HepG2 (cell line): ENCODE measurements at regions not wholly inside any gene's neighbourhood (a gene's known extent, or its start where the extent isn't known, plus 50 kb on each side); places are given as distances from the start of the nearest gene placed in this dataset.

ENCODE experiments used
- JUN ChIP-seq: sonication (generic); formaldehyde crosslinking; IDR thresholded peaks from 2 replicates; pipeline ENCODE4 v1.4.0; 2020; ENCODE audit warnings: mild to moderate bottlenecking, missing genetic modification reagents
- NR2F6 ChIP-seq, 2 experiments: IDR thresholded peaks; 2 replicates each; pipeline ENCODE4 v1.6.1; 2016; ENCODE audit warnings: antibody characterized with exemption in 1 of 2, mild to moderate bottlenecking in 1 of 2
- ZNF331 ChIP-seq: sonication (generic); formaldehyde crosslinking; IDR thresholded peaks from 2 replicates; pipeline ENCODE4 v1.4.0; 2020; ENCODE audit warnings: missing genetic modification reagents
- ZNF775 ChIP-seq: sonication (generic); formaldehyde crosslinking; IDR thresholded peaks from 2 replicates; pipeline ENCODE4 v1.4.0; 2020; ENCODE audit warnings: missing genetic modification reagents, mild to moderate bottlenecking, moderate library complexity, borderline replicate concordance
- TF ChIP-seq, protein P1 (sequence below): sonication (generic); formaldehyde crosslinking; IDR thresholded peaks from 2 replicates; pipeline ENCODE4 v1.4.0; 2020; ENCODE audit warnings: missing genetic modification reagents, mild to moderate bottlenecking, borderline replicate concordance
- TF ChIP-seq, protein P2 (sequence below): sonication (generic); formaldehyde crosslinking; IDR thresholded peaks from 2 replicates; pipeline ENCODE4 v1.5.1; 2020; ENCODE audit warnings: missing genetic modification reagents, mild to moderate bottlenecking, borderline replicate concordance
- TF ChIP-seq, protein P3 (sequence below): IDR thresholded peaks from 2 replicates; pipeline ENCODE4 v1.6.1; 2012; ENCODE audit warnings: inconsistent platforms
- TF ChIP-seq, protein P4 (sequence below): sonication (generic); formaldehyde crosslinking; IDR thresholded peaks from 2 replicates; pipeline ENCODE4 v1.5.1; 2020; ENCODE audit warnings: mild to moderate bottlenecking, missing genetic modification reagents
- TF ChIP-seq, protein P5 (sequence below): sonication (generic); formaldehyde crosslinking; IDR thresholded peaks from 2 replicates; pipeline ENCODE4 v1.5.1; 2020; ENCODE audit warnings: mild to moderate bottlenecking, missing genetic modification reagents, borderline replicate concordance
- TF ChIP-seq, protein P6 (sequence below): IDR thresholded peaks from 2 replicates; pipeline ENCODE4 v1.6.1; 2016; ENCODE audit warnings: mild to moderate bottlenecking, missing biosample characterization, missing genetic modification reagents
- TF ChIP-seq, protein P7 (sequence below): sonication (generic); formaldehyde crosslinking; IDR thresholded peaks from 2 replicates; pipeline ENCODE4 v1.5.1; 2020; ENCODE audit warnings: mild to moderate bottlenecking, missing genetic modification reagents, moderate library complexity

DNA sequence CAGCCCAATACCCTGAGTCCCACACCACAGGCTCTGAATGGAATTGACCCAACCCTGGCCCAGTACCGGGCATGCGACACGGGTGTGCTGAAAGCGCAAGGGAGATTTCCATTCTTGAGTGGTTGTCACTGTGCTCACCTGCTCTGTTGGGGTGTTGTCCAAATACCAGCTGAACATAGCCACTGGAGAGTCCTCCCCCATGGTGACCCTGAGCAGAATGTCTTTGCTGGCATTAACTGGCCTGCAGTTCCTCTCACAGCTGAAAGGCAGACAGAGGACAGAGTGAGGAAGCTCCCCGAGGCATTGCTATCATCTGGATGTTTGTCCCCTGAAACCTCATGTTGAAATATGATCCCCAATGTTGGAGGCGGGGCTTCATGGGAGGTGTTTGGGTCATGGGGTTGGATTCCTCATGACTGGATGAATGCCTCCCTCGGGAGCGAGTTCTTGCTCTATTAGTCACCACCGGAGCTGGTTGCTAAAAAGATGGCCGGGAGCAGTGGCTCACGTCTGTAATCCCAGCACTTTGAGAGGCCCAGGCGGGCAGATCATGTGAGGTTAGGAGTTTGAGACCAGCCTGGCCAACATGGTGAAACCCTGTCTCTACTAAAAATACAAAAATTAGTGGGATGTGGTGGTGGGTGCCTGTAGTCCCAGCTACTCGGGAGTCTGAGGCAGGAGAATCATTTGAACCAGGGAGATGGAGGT is 57.3 kb upstream of the BCO1 start (continued):
- TF ChIP-seq, protein P1, sequence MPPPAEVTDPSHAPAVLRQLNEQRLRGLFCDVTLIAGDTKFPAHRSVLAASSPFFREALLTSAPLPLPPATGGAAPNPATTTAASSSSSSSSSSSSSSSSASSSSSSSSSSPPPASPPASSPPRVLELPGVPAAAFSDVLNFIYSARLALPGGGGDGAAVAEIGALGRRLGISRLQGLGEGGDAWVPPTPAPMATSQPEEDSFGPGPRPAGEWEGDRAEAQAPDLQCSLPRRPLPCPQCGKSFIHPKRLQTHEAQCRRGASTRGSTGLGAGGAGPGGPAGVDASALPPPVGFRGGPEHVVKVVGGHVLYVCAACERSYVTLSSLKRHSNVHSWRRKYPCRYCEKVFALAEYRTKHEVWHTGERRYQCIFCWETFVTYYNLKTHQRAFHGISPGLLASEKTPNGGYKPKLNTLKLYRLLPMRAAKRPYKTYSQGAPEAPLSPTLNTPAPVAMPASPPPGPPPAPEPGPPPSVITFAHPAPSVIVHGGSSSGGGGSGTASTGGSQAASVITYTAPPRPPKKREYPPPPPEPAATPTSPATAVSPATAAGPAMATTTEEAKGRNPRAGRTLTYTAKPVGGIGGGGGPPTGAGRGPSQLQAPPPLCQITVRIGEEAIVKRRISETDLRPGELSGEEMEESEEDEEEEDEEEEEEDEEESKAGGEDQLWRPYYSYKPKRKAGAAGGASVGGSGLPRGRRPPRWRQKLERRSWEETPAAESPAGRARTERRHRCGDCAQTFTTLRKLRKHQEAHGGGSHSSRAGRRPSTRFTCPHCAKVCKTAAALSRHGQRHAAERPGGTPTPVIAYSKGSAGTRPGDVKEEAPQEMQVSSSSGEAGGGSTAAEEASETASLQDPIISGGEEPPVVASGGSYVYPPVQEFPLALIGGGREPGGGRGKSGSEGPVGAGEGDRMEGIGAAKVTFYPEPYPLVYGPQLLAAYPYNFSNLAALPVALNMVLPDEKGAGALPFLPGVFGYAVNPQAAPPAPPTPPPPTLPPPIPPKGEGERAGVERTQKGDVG (CRISPR knock-in tag): 0 out of 2 replicates have a peak, but pooled peaks have one; percentile 25
- peak; percentile 55; the same call in 1 of the 2 replicates for TF ChIP-seq ZNF331 (CRISPR knock-in tag)
- TF ChIP-seq NR2F6 (IDR thresholded peaks at IDR 0.05): peak; percentile 34; the same call in 1 of the 2 replicates
- peak; percentile 70; the same call in 1 of the 2 replicates for TF ChIP-seq NR2F6 (CRISPR knock-in tag; IDR thresholded peaks at IDR 0.05)
- TF ChIP-seq, protein P2, sequence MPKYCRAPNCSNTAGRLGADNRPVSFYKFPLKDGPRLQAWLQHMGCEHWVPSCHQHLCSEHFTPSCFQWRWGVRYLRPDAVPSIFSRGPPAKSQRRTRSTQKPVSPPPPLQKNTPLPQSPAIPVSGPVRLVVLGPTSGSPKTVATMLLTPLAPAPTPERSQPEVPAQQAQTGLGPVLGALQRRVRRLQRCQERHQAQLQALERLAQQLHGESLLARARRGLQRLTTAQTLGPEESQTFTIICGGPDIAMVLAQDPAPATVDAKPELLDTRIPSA (CRISPR knock-in tag): no peak
- no peak for TF ChIP-seq ZNF775 (CRISPR knock-in tag)
- TF ChIP-seq, protein P3, sequence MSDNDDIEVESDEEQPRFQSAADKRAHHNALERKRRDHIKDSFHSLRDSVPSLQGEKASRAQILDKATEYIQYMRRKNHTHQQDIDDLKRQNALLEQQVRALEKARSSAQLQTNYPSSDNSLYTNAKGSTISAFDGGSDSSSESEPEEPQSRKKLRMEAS: no peak
- TF ChIP-seq, protein P4, sequence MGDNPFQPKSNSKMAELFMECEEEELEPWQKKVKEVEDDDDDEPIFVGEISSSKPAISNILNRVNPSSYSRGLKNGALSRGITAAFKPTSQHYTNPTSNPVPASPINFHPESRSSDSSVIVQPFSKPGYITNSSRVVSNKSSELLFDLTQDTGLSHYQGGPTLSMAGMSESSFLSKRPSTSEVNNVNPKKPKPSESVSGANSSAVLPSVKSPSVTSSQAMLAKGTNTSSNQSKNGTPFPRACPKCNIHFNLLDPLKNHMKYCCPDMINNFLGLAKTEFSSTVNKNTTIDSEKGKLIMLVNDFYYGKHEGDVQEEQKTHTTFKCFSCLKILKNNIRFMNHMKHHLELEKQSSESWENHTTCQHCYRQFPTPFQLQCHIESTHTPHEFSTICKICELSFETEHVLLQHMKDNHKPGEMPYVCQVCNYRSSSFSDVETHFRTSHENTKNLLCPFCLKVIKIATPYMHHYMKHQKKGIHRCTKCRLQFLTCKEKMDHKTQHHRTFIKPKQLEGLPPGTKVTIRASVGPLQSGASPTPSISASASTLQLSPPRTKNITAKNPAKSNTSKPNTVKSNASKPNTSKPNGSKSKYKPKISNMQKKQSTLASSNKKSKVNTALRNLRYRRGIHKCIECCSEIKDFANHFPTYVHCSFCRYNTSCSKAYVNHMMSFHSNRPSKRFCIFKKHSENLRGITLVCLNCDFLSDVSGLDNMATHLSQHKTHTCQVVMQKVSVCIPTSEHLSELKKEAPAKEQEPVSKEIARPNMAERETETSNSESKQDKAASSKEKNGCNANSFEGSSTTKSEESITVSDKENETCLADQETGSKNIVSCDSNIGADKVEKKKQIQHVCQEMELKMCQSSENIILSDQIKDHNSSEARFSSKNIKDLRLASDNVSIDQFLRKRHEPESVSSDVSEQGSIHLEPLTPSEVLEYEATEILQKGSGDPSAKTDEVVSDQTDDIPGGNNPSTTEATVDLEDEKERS (CRISPR knock-in tag): no peak
- TF ChIP-seq, protein P5, sequence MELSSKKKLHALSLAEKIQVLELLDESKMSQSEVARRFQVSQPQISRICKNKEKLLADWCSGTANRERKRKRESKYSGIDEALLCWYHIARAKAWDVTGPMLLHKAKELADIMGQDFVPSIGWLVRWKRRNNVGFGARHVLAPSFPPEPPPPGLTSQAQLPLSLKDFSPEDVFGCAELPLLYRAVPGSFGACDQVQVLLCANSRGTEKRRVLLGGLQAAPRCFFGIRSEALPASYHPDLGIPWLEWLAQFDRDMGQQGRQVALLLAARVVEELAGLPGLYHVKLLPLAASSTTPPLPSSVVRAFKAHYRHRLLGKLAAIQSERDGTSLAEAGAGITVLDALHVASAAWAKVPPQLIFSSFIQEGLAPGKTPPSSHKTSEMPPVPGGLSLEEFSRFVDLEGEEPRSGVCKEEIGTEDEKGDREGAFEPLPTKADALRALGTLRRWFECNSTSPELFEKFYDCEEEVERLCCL: no peak
- TF ChIP-seq, protein P6, sequence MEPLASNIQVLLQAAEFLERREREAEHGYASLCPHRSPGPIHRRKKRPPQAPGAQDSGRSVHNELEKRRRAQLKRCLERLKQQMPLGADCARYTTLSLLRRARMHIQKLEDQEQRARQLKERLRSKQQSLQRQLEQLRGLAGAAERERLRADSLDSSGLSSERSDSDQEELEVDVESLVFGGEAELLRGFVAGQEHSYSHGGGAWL (CRISPR knock-in tag): no peak
- TF ChIP-seq, protein P7, sequence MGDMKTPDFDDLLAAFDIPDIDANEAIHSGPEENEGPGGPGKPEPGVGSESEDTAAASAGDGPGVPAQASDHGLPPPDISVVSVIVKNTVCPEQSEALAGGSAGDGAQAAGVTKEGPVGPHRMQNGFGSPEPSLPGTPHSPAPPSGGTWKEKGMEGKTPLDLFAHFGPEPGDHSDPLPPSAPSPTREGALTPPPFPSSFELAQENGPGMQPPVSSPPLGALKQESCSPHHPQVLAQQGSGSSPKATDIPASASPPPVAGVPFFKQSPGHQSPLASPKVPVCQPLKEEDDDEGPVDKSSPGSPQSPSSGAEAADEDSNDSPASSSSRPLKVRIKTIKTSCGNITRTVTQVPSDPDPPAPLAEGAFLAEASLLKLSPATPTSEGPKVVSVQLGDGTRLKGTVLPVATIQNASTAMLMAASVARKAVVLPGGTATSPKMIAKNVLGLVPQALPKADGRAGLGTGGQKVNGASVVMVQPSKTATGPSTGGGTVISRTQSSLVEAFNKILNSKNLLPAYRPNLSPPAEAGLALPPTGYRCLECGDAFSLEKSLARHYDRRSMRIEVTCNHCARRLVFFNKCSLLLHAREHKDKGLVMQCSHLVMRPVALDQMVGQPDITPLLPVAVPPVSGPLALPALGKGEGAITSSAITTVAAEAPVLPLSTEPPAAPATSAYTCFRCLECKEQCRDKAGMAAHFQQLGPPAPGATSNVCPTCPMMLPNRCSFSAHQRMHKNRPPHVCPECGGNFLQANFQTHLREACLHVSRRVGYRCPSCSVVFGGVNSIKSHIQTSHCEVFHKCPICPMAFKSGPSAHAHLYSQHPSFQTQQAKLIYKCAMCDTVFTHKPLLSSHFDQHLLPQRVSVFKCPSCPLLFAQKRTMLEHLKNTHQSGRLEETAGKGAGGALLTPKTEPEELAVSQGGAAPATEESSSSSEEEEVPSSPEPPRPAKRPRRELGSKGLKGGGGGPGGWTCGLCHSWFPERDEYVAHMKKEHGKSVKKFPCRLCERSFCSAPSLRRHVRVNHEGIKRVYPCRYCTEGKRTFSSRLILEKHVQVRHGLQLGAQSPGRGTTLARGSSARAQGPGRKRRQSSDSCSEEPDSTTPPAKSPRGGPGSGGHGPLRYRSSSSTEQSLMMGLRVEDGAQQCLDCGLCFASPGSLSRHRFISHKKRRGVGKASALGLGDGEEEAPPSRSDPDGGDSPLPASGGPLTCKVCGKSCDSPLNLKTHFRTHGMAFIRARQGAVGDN (CRISPR knock-in tag): peak; percentile 46
- TF ChIP-seq JUN (CRISPR knock-in tag): no peak
